CD4-positive, alpha-beta T cell (primary cell): ENCODE measurements at regions not wholly inside any gene's neighbourhood (a gene's known extent, or its start where the extent isn't known, plus 50 kb on each side); places are given as distances from the start of the nearest gene placed in this dataset.

Experiments used
- ATAC-seq: fragments of 200-7000 bp; cut with Tn5 transposase; one replicate; pipeline ENCODE4 v1.10.0; 2022; ENCODE audit warnings: mild to moderate bottlenecking; ENCODE audit not compliant: poor library complexity
- CTCF ChIA-PET: fragments of 350-600 bp; sonication (Branson Sonifier 250); formaldehyde crosslinking; loops from one replicate; lab custom pipeline; 2021; ENCODE audit warnings: antibody characterized with exemption, inconsistent platforms; lab: Charles Lee
- POLR2A ChIA-PET: fragments of 350-600 bp; sonication (Branson Sonifier 250); formaldehyde crosslinking; loops from one replicate; lab custom pipeline; 2021; ENCODE audit warnings: antibody characterized with exemption, inconsistent platforms; lab: Charles Lee
- DNase-seq, 14 experiments: peaks; one replicate each; pipeline ENCODE4 v3.0.0-alpha.2; 2013 to 2020; ENCODE audit warnings: mixed read lengths in 2 of 14
- H3K27ac ChIP-seq, 2 donors: one replicate each; pipeline versions ENCODE4 v1.5.1 to v1.7.0; 2013; ENCODE audit warnings: low read length in 2 of 2, low read depth in 1 of 2, mild to moderate bottlenecking in 1 of 2
- H3K27me3 ChIP-seq, 2 experiments: 1 replicate in 1 of 2; 2 replicates in 1 of 2; pipeline versions ENCODE4 v1.6.1 to v1.7.0; 2013; ENCODE audit warnings: low read length in 2 of 2, control low read depth in 1 of 2, mild to moderate bottlenecking in 1 of 2, moderate library complexity in 1 of 2; ENCODE audit not compliant: insufficient read depth in 2 of 2, control insufficient read depth in 1 of 2
- H3K36me3 ChIP-seq: one replicate; pipeline ENCODE4 v1.6.1; 2013; ENCODE audit warnings: low read length, control low read depth; ENCODE audit not compliant: insufficient read depth
- H3K4me1 ChIP-seq: one replicate; pipeline ENCODE4 v1.6.1; 2013; ENCODE audit warnings: low read length, control low read depth; ENCODE audit not compliant: insufficient read depth
- H3K4me3 ChIP-seq: one replicate; pipeline ENCODE4 v1.5.1; 2013; ENCODE audit warnings: mild to moderate bottlenecking, low read length, moderate library complexity
- H3K9me3 ChIP-seq, 2 experiments: 1 replicate in 1 of 2; 2 replicates in 1 of 2; pipeline versions ENCODE4 v1.6.1 to v1.7.0; 2013; ENCODE audit warnings: low read length in 2 of 2, mild to moderate bottlenecking in 2 of 2, control low read depth in 1 of 2, moderate library complexity in 1 of 2; ENCODE audit not compliant: control insufficient read depth in 1 of 2, insufficient read depth in 1 of 2
- H3K27ac Mint-ChIP-seq: one replicate; pipeline ENCODE4 v1.8.0; 2020; ENCODE audit warnings: mixed read lengths
- H3K27me3 Mint-ChIP-seq: one replicate; pipeline ENCODE4 v1.8.0; 2021; ENCODE audit warnings: mixed read lengths
- H3K36me3 Mint-ChIP-seq: one replicate; pipeline ENCODE4 v1.8.0; 2021; ENCODE audit warnings: low read depth, mixed read lengths
- H3K4me1 Mint-ChIP-seq: one replicate; pipeline ENCODE4 v1.8.0; 2021; ENCODE audit warnings: low read depth, mixed read lengths
- H3K4me3 Mint-ChIP-seq: one replicate; pipeline ENCODE4 v1.8.0; 2020; ENCODE audit warnings: mild to moderate bottlenecking, mixed read lengths
- H3K9me3 Mint-ChIP-seq: one replicate; pipeline ENCODE4 v1.8.0; 2020; ENCODE audit warnings: mixed read lengths
- CTCF ChIP-seq: fragments of 200-600 bp; IDR thresholded peaks from one replicate; pipeline ENCODE4 v1.8.0; 2022; ENCODE audit warnings: antibody characterized with exemption, mild to moderate bottlenecking
- intact Hi-C, 2 experiments: fragments of 100-400 bp; cut with DNase I in 1 of 2; cut with micrococcal nuclease in 1 of 2; formaldehyde crosslinking; loops; one replicate each; pipeline versions ENCODE4 v1.15.1 to v1.9.0; 2023 to 2025; cut with DNase I, micrococcal nuclease

GRCh38 chr13:84255226-84255797 is 373.0 kb upstream of the SLITRK1 start:
- CTCF ChIA-PET = no interaction called here

GRCh38 chr13:84249463-84249862 is 367.2 kb upstream of the SLITRK1 start:
- Histone ChIP-seq H3K36me3 (no peaks in the 10 kb centered on the region), H3K4me1 (no peaks in the 10 kb centered on the region), H3K9me3 (peaks cover 0 to 5% of the 10 kb centered on the region in 2 experiments), H3K27me3 (no peaks in the 10 kb centered on the region), H3K27ac (no peak overlapping the region), H3K4me3 (no peak overlapping the region)
- Mint-ChIP-seq H3K4me3 (no peak overlapping the region), H3K4me1 (no peaks in the 10 kb centered on the region), H3K9me3 (peaks cover 2% of the 10 kb centered on the region), H3K27ac (no peak overlapping the region), H3K36me3 (no peaks in the 10 kb centered on the region), H3K27me3 (no peaks in the 10 kb centered on the region)
- ATAC-seq = no peak
- TF ChIP-seq CTCF = no peak
- ChIA-PET POLR2A (no interaction called here), CTCF (no interaction called here)
- intact Hi-C loops = no loop called here
- DNase-seq = no peak

More at GRCh38 chr13:84255226-84255797, 373.0 kb upstream of the SLITRK1 start:
- no peak overlapping the region for H3K27ac Mint-ChIP-seq
- H3K27me3 ChIP-seq = no peaks in the 10 kb centered on the region
- H3K4me1 Mint-ChIP-seq = no peaks in the 10 kb centered on the region
- no peaks in the 10 kb centered on the region for H3K4me1 ChIP-seq
- intact Hi-C loops = no loop called here
- no peaks in the 10 kb centered on the region for H3K27me3 Mint-ChIP-seq
- POLR2A ChIA-PET = no interaction called here
- no peak overlapping the region for H3K4me3 ChIP-seq
- H3K4me3 Mint-ChIP-seq = no peak overlapping the region
- H3K27ac ChIP-seq = no peak overlapping the region
- no peaks in the 10 kb centered on the region for H3K36me3 ChIP-seq
- DNase-seq (no peak), ATAC-seq (no peak)
- H3K9me3 Mint-ChIP-seq = peaks cover 2% of the 10 kb centered on the region
- H3K36me3 Mint-ChIP-seq = no peaks in the 10 kb centered on the region
- no peak for TF ChIP-seq CTCF
- H3K9me3 ChIP-seq = peaks cover 0 to 5% of the 10 kb centered on the region in 2 experiments

- H3K27me3 Mint-ChIP-seq = no peaks in the 10 kb centered on the region
- H3K4me3 Mint-ChIP-seq = no peak overlapping the region
- intact Hi-C loops = no loop called here
- Histone ChIP-seq H3K36me3 (no peaks in the 10 kb centered on the region), H3K4me3 (no peak overlapping the region), H3K4me1 (no peaks in the 10 kb centered on the region), H3K27me3 (no peaks in the 10 kb centered on the region), H3K9me3 (no peaks in the 10 kb centered on the region), H3K27ac (no peak overlapping the region)
- no peak overlapping the region for H3K27ac Mint-ChIP-seq
- H3K9me3 Mint-ChIP-seq = no peaks in the 10 kb centered on the region
- no peak for TF ChIP-seq CTCF
- no peaks in the 10 kb centered on the region for H3K4me1 Mint-ChIP-seq
- CTCF ChIA-PET = no interaction called here
- ATAC-seq (no peak), DNase-seq (no peak)
- H3K36me3 Mint-ChIP-seq = no peaks in the 10 kb centered on the region
- POLR2A ChIA-PET = no interaction called here
These were observed 361.1 kb upstream of the SLITRK1 start for GRCh38 chr13:84243340-84243739.
